Adrenal gland (tissue), 5 donors: ENCODE measurements at regions not wholly inside any gene's neighbourhood (a gene's known extent, or its start where the extent isn't known, plus 50 kb on each side); places are given as distances from the start of the nearest gene placed in this dataset.

Experiments
- CTCF ChIP-seq, 6 experiments: fragments of 450-650 bp in 4 of 6; fragments of 200-600 bp in 2 of 6; sonication (generic) in 1 of 6; IDR thresholded peaks; 1 replicate in 5 of 6; 2 replicates in 1 of 6; pipeline versions ENCODE4 v1.5.1 to v1.8.0; 2016 to 2021; ENCODE audit warnings: antibody characterized with exemption in 6 of 6, mild to moderate bottlenecking in 2 of 6, moderate library complexity in 1 of 6
- POLR2A ChIP-seq, 2 donors: fragments of 450-650 bp; IDR thresholded peaks; one replicate each; pipeline ENCODE4 v1.6.1; 2017; ENCODE audit warnings: antibody characterized with exemption in 2 of 2, mild to moderate bottlenecking in 2 of 2, moderate library complexity in 1 of 2
- donor health status: DM: no; HTN: no; CAD: no.

DNA sequence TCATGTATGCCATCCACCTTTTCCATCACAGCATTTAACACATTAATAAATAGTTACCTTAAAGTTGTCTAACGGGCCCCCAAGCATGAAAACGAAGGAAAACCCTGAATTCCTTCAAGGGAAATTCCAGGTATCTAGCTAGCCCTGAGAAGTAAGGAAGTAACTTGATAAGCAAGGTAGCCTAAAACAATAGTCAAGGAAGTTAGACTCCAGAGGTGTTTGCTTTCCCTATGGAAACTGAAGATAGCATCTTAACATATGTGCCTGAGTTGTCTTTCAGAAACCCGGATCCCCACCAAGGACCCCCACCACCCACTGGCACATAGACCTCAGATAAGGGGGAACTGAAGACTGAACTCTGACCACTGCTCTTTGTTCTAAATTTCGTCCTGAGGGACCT, 127.4 kb downstream of the TBXT start:
- TF ChIP-seq CTCF (IDR thresholded peaks at IDR 0.05): no peak
- no peak for TF ChIP-seq POLR2A (IDR thresholded peaks at IDR 0.05)
